ENCODE measurements at regions not wholly inside any gene's neighbourhood (a gene's known extent, or its start where the extent isn't known, plus 50 kb on each side); places are given as distances from the start of the nearest gene placed in this dataset.

- Histone ChIP-seq H3K4me3 (ENCODE audit: low read length) (no peak overlapping the region), H3K36me3 (ENCODE audit: control insufficient read depth, insufficient read depth, low read length) (no peaks in the 10 kb centered on the region), H3K4me1 (ENCODE audit: control insufficient read depth, insufficient read depth, low read length) (no peaks in the 10 kb centered on the region), H3K27ac (ENCODE audit: low read length) (no peak overlapping the region), H3K9me3 (ENCODE audit: control insufficient read depth, insufficient read depth, low read length) (no peaks in the 10 kb centered on the region), H3K27me3 (ENCODE audit: control insufficient read depth, insufficient read depth, low read length) (no peaks in the 10 kb centered on the region)
- H3K36me3 Mint-ChIP-seq: no peaks in the 10 kb centered on the region
- no peak overlapping the region for H3K27ac Mint-ChIP-seq
- H3K27me3 Mint-ChIP-seq (ENCODE audit: low read depth in 2 of 2): no peaks in the 10 kb centered on the region
- no peak for ATAC-seq
- DNase-seq: no peak
- TF ChIP-seq, protein P1, sequence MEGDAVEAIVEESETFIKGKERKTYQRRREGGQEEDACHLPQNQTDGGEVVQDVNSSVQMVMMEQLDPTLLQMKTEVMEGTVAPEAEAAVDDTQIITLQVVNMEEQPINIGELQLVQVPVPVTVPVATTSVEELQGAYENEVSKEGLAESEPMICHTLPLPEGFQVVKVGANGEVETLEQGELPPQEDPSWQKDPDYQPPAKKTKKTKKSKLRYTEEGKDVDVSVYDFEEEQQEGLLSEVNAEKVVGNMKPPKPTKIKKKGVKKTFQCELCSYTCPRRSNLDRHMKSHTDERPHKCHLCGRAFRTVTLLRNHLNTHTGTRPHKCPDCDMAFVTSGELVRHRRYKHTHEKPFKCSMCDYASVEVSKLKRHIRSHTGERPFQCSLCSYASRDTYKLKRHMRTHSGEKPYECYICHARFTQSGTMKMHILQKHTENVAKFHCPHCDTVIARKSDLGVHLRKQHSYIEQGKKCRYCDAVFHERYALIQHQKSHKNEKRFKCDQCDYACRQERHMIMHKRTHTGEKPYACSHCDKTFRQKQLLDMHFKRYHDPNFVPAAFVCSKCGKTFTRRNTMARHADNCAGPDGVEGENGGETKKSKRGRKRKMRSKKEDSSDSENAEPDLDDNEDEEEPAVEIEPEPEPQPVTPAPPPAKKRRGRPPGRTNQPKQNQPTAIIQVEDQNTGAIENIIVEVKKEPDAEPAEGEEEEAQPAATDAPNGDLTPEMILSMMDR (IDR thresholded peaks at IDR 0.05): no peak
- intact Hi-C loops (cut with micrococcal nuclease): no loop called here
- no peaks in the 10 kb centered on the region for H3K4me1 Mint-ChIP-seq
- no peak overlapping the region for H3K4me3 Mint-ChIP-seq
- peaks cover 12 to 15% of the 10 kb centered on the region in 2 donors for H3K9me3 Mint-ChIP-seq
Measured at GRCh38 chr3:159366476-159366875, 564.6 kb downstream of the MFSD1 start.

GRCh38 chr3:159371961-159372360, 570.1 kb downstream of the MFSD1 start:
- no peaks in the 10 kb centered on the region for H3K9me3 ChIP-seq (ENCODE audit: control insufficient read depth, insufficient read depth, low read length)
- H3K27ac ChIP-seq (ENCODE audit: low read length): no peak overlapping the region
- Mint-ChIP-seq H3K36me3 (no peaks in the 10 kb centered on the region), H3K27me3 (ENCODE audit: low read depth in 2 of 2) (no peaks in the 10 kb centered on the region), H3K4me3 (no peak overlapping the region), H3K9me3 (peaks cover 10 to 14% of the 10 kb centered on the region in 2 donors), H3K27ac (no peak overlapping the region), H3K4me1 (no peaks in the 10 kb centered on the region)
- TF ChIP-seq, protein P1 (IDR thresholded peaks at IDR 0.05): no peak
- ATAC-seq (no peak), DNase-seq (no peak)
- no peak overlapping the region for H3K4me3 ChIP-seq (ENCODE audit: low read length)
- WGBS (ENCODE audit: insufficient coverage): 82% methylated on average over 1 of the region's 1 CpG
- H3K36me3 ChIP-seq (ENCODE audit: control insufficient read depth, insufficient read depth, low read length): no peaks in the 10 kb centered on the region
- no peaks in the 10 kb centered on the region for H3K4me1 ChIP-seq (ENCODE audit: control insufficient read depth, insufficient read depth, low read length)
- intact Hi-C loops (cut with micrococcal nuclease): no loop called here
- H3K27me3 ChIP-seq (ENCODE audit: control insufficient read depth, insufficient read depth, low read length): no peaks in the 10 kb centered on the region

DNA sequence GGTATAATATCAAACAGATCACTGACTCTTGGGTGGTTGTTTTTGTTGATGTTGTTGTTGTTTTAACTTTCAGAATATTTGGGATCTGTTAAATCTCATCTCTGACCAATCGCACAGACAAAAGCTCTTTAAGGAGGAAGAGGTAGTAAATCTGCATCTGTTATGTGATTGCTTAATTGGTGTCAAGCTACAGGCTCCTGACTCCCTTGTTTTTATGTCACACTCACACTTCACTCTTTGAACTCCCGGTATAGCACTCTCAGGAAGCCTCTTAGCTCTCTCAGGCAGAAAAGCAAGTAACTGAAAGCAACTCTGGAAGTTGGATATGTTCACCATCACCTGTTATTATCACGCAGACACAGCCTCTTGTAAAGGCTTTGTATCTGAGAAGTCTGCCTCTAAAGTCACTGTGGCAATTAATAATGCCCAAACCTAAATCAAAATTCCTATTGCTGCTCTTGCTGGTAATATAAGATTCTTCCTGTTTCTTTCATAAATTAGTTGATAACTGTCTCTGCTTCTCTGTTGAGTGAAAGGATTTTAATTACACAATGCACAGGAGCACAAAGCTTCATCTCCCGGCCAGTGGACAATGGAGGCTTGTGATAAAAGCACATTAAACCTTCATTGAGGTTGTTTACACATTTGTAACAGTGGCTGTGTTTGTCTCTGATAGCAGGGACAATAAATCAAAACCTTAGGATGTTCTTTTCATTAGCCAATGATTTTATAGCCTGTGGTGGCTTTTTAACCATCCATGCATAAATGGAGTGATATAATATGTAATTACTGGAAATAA, 576.7 kb downstream of the MFSD1 start:
- TF ChIP-seq, protein P1 (IDR thresholded peaks at IDR 0.05): no peak
- H3K27ac ChIP-seq (ENCODE audit: low read length): no peak overlapping the region
- H3K27me3 ChIP-seq (ENCODE audit: control insufficient read depth, insufficient read depth, low read length): no peaks in the 10 kb centered on the region
- DNase-seq: no peak
- no peaks in the 10 kb centered on the region for H3K9me3 ChIP-seq (ENCODE audit: control insufficient read depth, insufficient read depth, low read length)
- no peak overlapping the region for H3K27ac Mint-ChIP-seq
- H3K4me1 Mint-ChIP-seq: no peaks in the 10 kb centered on the region
- H3K4me3 ChIP-seq (ENCODE audit: low read length): no peak overlapping the region
- H3K4me3 Mint-ChIP-seq: no peak overlapping the region
- WGBS (ENCODE audit: insufficient coverage): 32% methylated on average over 3 of the region's 4 CpGs
- H3K9me3 Mint-ChIP-seq: peaks cover 2 to 3% of the 10 kb centered on the region in 2 donors
- H3K4me1 ChIP-seq (ENCODE audit: control insufficient read depth, insufficient read depth, low read length): no peaks in the 10 kb centered on the region
- intact Hi-C loops (cut with micrococcal nuclease): no loop called here
- no peaks in the 10 kb centered on the region for H3K36me3 Mint-ChIP-seq
- H3K36me3 ChIP-seq (ENCODE audit: control insufficient read depth, insufficient read depth, low read length): no peaks in the 10 kb centered on the region
- no peaks in the 10 kb centered on the region for H3K27me3 Mint-ChIP-seq (ENCODE audit: low read depth in 2 of 2)
- ATAC-seq: no peak

DNA sequence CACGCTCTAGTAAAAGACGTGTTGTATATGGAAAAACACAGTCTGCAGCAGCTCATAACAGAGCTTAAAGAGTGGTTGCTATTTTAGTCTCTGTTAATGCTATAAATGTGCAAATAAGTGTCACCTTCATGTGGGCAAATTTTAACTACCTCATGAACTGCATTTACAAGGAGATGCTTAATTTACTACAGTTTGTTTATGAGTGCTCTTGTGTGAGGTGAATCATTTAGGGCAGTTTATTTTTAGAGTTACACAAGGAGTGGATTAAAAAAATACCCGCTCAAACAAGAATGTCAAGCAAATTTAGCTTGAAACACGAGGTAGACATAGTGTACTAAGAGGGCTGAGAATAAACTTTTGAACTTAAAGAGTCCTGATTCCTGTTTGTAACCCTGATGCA, 579.0 kb downstream of the MFSD1 start:
- 63% methylated on average over 4 of the region's 4 CpGs for WGBS (ENCODE audit: insufficient coverage)
- H3K4me1 Mint-ChIP-seq: no peaks in the 10 kb centered on the region

More for the DNA sequence above, 579.0 kb downstream of the MFSD1 start:
- Mint-ChIP-seq H3K9me3 (peaks cover 0 to 4% of the 10 kb centered on the region in 2 donors), H3K4me3 (no peak overlapping the region), H3K27me3 (ENCODE audit: low read depth in 2 of 2) (no peaks in the 10 kb centered on the region), H3K36me3 (no peaks in the 10 kb centered on the region), H3K27ac (no peak overlapping the region)
- intact Hi-C loops (cut with micrococcal nuclease): no loop called here
- DNase-seq (no peak), ATAC-seq (no peak)
- TF ChIP-seq, protein P1 (IDR thresholded peaks at IDR 0.05): no peak
- no peaks in the 10 kb centered on the region for H3K4me1 ChIP-seq (ENCODE audit: control insufficient read depth, insufficient read depth, low read length)
- no peaks in the 10 kb centered on the region for H3K9me3 ChIP-seq (ENCODE audit: control insufficient read depth, insufficient read depth, low read length)
- H3K27me3 ChIP-seq (ENCODE audit: control insufficient read depth, insufficient read depth, low read length): no peaks in the 10 kb centered on the region
- no peaks in the 10 kb centered on the region for H3K36me3 ChIP-seq (ENCODE audit: control insufficient read depth, insufficient read depth, low read length)
- no peak overlapping the region for H3K4me3 ChIP-seq (ENCODE audit: low read length)
- H3K27ac ChIP-seq (ENCODE audit: low read length): no peak overlapping the region

All from natural killer cell (primary cell).